ENCODE measurements at regions not wholly inside any gene's neighbourhood (a gene's known extent, or its start where the extent isn't known, plus 50 kb on each side); places are given as distances from the start of the nearest gene placed in this dataset.

DNA sequence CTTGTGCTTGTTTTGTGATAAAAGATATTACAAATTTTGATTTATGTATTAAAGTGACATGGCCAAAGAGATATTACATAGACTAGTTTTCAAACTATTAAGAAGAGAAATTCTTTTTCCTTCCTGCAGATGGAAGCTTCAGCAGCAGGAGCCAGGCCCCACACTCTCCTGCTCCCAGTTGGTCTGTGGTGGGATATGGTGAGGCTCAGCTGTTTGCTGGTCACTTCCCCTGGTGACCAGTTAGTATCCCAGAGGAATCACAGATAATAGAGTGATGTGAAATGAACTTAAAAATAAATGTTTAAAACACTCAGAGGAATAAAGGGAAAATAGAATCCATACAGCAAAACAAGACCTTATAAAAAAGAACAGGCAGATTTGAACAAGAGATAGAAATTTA, 154.7 kb downstream of the KTN1 start:
- DNase-seq (no peak), ATAC-seq (no peak)
- Mint-ChIP-seq H3K4me3 (no peak overlapping the region), H3K27ac (no peak overlapping the region), H3K4me1 (peaks cover 7% of the 10 kb centered on the region), H3K27me3 (peaks cover 5% of the 10 kb centered on the region), H3K36me3 (ENCODE audit: low read depth) (no peaks in the 10 kb centered on the region)
- no peaks in the 10 kb centered on the region for H3K9me3 ChIP-seq (ENCODE audit: control insufficient read depth, low read length, poor library complexity, severe bottlenecking)

DNA sequence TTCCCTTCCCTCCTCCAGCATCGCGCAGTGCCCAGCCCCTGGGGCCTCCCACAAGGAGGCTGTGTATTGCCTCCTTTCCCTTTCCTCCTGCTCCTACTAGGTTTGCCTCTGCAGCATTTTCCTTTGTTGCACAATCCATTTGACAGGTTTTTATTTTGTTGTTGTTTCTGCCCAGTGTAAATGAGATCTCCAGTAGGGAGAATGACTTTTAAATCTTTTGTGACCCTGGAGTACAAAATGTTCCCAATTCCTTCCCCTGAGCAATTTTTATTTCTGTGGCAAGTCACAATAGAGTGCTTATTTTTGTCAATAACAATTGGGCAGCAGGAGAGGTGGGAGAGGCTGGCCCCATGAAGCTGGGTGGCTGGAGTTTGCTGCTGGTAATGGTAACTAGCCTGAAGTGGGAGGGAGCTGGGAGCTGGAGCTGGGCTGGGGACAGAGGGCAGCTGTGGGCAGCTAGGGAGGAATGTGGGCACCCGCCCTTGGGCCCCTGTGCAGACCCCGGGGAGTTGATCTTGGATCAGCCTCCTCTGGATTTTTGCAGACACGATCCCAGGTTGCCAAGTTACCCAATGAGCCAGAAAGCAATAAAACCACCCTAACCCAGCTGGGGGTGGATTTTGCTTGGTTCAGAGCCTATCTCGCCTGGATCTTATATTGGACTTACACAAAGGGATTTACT, 160.1 kb downstream of the KTN1 start:
- Mint-ChIP-seq H3K4me1 (no peaks in the 10 kb centered on the region), H3K4me3 (peak overlapping the region; percentile 19), H3K36me3 (ENCODE audit: low read depth) (no peaks in the 10 kb centered on the region), H3K27me3 (no peaks in the 10 kb centered on the region), H3K27ac (no peak overlapping the region)
- H3K9me3 ChIP-seq (ENCODE audit: control insufficient read depth, low read length, poor library complexity, severe bottlenecking) = no peaks in the 10 kb centered on the region
- no peak for ATAC-seq
- no peak for DNase-seq

DNA sequence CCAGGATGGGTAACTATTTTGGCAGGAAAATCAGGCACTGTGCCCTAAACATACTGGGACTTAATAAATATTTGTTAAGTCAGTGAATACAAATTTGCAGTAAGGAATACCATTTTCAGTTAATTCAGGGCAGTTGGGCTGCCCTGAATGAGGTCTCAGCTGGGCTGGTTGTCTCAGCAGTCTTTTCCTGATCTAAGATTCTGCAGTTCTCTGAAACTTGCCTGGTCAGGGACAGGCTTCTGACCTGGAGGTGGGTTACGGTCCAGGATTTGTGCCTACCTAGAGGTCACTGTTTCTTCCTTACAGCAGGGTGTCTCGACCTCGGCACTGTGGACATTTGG, 160.6 kb downstream of the KTN1 start:
- H3K36me3 Mint-ChIP-seq (ENCODE audit: low read depth) = no peaks in the 10 kb centered on the region
- H3K27ac Mint-ChIP-seq = no peak overlapping the region
- no peaks in the 10 kb centered on the region for H3K9me3 ChIP-seq (ENCODE audit: control insufficient read depth, low read length, poor library complexity, severe bottlenecking)
- no peak overlapping the region for H3K4me3 Mint-ChIP-seq
- H3K27me3 Mint-ChIP-seq = no peaks in the 10 kb centered on the region
- ATAC-seq (no peak), DNase-seq (no peak)
- peaks cover under 1% of the 10 kb centered on the region for H3K4me1 Mint-ChIP-seq

DNA sequence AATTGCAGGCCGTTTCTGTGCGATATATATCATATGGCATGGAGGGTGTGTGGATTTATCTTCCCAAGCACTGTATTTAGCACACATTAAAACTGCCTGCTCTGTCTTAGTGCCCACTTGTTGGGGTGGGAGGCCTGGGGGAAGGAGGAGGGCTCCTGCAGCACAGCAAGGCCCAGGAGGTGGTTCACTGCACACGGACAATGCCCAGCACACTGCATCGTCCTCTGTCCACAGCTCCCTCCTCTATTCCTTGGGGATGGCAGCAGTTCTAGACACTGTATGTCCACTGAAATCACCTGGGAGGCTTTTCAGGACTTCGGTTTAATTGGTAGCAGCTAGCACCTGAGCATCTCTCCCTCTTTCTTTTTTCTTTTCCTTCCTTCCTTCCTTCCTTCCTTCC, 161.2 kb downstream of the KTN1 start:
- Mint-ChIP-seq H3K4me3 (no peak overlapping the region), H3K27me3 (no peaks in the 10 kb centered on the region), H3K36me3 (ENCODE audit: low read depth) (no peaks in the 10 kb centered on the region), H3K27ac (no peak overlapping the region), H3K4me1 (peaks cover 3% of the 10 kb centered on the region)
- ATAC-seq (no peak), DNase-seq (no peak)
- H3K9me3 ChIP-seq (ENCODE audit: control insufficient read depth, low read length, poor library complexity, severe bottlenecking) = no peaks in the 10 kb centered on the region

DNA sequence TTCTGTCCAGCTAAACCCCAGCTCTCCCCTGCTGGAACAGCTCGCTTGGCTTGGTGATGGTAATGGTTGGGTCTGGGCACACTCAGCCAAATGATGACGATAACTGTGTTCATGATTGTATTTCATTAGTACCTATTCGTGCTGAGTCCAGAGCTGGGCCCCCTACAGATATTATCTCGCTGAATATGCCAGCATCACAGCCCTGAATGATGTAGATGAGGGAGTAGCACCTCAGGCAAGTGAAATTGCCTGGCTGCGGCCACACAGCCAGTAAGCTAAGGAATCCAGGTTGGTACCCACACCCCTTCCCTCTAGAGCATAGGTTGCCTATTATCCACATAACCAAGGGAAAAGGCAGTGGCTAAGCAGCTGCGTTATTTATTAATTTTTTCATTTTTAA, 163.5 kb downstream of the KTN1 start:
- H3K4me1 Mint-ChIP-seq = peaks cover 3% of the 10 kb centered on the region
- DNase-seq (no peak), ATAC-seq (no peak)
- no peaks in the 10 kb centered on the region for H3K9me3 ChIP-seq (ENCODE audit: control insufficient read depth, low read length, poor library complexity, severe bottlenecking)
- H3K36me3 Mint-ChIP-seq (ENCODE audit: low read depth) = no peaks in the 10 kb centered on the region
- no peak overlapping the region for H3K27ac Mint-ChIP-seq
- H3K27me3 Mint-ChIP-seq = no peaks in the 10 kb centered on the region
- H3K4me3 Mint-ChIP-seq = no peak overlapping the region

DNA sequence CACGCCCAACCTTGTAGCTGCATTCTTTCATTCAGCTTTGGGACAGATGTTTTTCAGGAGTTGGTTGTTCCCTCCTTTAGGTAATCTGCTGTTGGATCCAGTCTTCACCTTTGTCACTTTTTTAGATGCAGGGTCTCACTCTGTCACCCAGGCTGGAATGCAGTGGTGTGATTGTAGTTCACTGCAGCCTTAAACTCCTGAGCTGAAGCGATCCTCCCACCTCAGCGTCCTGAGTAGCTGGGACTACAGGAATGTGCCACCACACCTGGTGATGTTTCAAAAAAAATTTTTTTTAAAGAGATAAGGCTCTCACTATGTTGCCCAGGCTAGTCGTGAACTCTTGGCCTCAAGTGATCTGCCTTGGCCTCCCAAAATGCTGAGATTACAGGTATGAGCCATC, 164.3 kb downstream of the KTN1 start:
- Mint-ChIP-seq H3K4me1 (peaks cover 3% of the 10 kb centered on the region), H3K27me3 (no peaks in the 10 kb centered on the region), H3K4me3 (no peak overlapping the region), H3K36me3 (ENCODE audit: low read depth) (no peaks in the 10 kb centered on the region), H3K27ac (no peak overlapping the region)
- no peaks in the 10 kb centered on the region for H3K9me3 ChIP-seq (ENCODE audit: control insufficient read depth, low read length, poor library complexity, severe bottlenecking)
- no peak for DNase-seq
- ATAC-seq = no peak

DNA sequence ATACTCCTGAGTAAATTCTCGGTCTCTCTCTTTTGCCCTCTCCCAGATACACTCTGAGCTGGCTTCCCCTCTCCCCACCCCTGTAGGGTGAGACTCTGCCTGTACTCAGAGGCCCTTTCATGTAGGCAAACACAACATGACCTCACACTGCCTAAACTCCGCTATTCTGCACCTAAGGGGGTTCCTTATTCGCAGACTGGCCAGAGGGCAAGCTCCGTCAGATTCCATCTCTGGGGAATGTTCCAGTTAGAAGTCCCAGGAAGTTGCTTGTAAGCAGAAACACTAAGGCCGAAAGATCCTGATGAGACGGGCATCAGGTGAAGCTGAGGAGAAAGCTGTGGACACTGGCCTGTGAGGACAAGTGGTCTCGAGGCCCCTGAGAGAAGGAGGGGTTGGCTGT, 165.9 kb downstream of the KTN1 start:
- no peak overlapping the region for H3K27ac Mint-ChIP-seq
- H3K36me3 Mint-ChIP-seq (ENCODE audit: low read depth) = no peaks in the 10 kb centered on the region
- no peaks in the 10 kb centered on the region for H3K27me3 Mint-ChIP-seq
- DNase-seq = no peak
- no peaks in the 10 kb centered on the region for H3K9me3 ChIP-seq (ENCODE audit: control insufficient read depth, low read length, poor library complexity, severe bottlenecking)
- no peak overlapping the region for H3K4me3 Mint-ChIP-seq
- peaks cover 3% of the 10 kb centered on the region for H3K4me1 Mint-ChIP-seq
- ATAC-seq = no peak

DNA sequence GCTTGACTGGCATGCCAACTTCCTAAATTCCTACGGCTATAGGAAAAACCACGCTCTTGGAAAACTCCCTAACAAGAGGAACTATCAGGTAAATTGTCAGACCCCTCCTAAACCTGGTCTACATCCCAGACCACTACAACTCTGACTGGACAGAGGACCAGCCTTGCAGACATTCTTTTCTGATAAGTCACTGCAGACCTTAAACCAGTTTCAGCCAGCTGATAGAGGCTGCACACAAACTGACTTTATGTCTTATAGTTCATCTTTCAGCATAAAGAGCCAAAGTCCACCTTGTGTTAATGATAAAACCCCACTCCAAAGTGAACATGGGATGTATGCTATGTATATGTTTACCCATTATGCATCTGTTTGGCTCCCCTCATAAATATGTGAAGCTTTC, 166.6 kb downstream of the KTN1 start:
- DNase-seq (no peak), ATAC-seq (no peak)
- Mint-ChIP-seq H3K27ac (no peak overlapping the region), H3K27me3 (no peaks in the 10 kb centered on the region), H3K4me1 (peaks cover 3% of the 10 kb centered on the region), H3K4me3 (no peak overlapping the region), H3K36me3 (ENCODE audit: low read depth) (no peaks in the 10 kb centered on the region)
- no peaks in the 10 kb centered on the region for H3K9me3 ChIP-seq (ENCODE audit: control insufficient read depth, low read length, poor library complexity, severe bottlenecking)

DNA sequence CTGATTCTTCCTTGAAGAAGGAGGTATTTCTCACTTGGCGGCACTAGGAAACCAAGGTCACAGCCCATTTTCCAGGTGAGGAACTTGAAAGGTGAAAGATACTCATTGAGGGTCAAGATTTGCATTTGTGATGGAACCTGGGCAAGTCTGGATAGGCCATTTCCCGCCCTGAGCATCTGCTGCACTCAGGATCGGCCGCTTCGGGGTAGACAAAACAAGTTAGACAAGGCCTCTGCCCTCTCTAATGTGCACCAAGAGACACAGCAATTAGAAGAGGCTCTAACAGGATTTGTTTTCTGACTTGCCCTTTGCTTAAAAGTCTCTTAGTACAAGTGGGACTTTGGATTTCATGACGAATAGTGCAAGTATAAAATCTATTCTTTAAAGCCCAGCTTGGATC, 167.2 kb downstream of the KTN1 start:
- H3K4me1 Mint-ChIP-seq = peaks cover 3% of the 10 kb centered on the region
- DNase-seq = no peak
- no peak overlapping the region for H3K27ac Mint-ChIP-seq
- H3K4me3 Mint-ChIP-seq = no peak overlapping the region
- H3K27me3 Mint-ChIP-seq = no peaks in the 10 kb centered on the region
- no peaks in the 10 kb centered on the region for H3K9me3 ChIP-seq (ENCODE audit: control insufficient read depth, low read length, poor library complexity, severe bottlenecking)
- ATAC-seq = no peak
- no peaks in the 10 kb centered on the region for H3K36me3 Mint-ChIP-seq (ENCODE audit: low read depth)

DNA sequence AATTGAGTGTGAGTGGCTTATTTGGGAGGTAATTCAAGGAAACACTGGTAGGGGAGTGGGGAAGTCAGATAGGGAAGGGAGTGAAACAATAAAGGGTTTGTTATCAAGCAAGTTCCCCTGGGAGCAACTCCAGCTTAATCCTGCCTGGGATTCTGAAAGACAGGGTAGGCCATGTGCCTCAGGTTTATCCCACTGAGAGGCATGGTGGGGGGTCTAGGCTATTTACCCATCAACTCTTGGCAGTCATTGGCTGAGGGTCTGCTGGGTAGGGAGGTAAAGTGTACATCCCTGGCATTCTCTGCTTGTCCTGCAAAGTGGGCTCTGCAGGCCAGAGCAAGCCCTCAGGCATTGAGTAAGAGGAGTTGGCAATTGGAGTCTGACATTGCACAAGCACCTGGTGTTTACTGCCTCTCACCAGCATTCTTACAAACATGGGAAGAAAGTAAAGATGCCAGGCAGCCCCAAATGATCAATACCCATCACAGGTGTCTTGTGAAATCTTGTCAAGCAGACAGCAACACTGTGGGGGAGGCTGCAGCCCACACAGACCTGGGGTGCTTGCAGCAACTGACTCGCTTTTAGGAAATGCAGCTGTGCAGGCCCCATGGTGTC, 169.3 kb downstream of the KTN1 start:
- no peaks in the 10 kb centered on the region for H3K27me3 Mint-ChIP-seq
- no peaks in the 10 kb centered on the region for H3K36me3 Mint-ChIP-seq (ENCODE audit: low read depth)
- peaks cover 3% of the 10 kb centered on the region for H3K4me1 Mint-ChIP-seq
- no peak overlapping the region for H3K4me3 Mint-ChIP-seq
- DNase-seq (no peak), ATAC-seq (no peak)
- peaks cover under 1% of the 10 kb centered on the region for H3K9me3 ChIP-seq (ENCODE audit: control insufficient read depth, low read length, poor library complexity, severe bottlenecking)
- H3K27ac Mint-ChIP-seq = no peak overlapping the region

DNA sequence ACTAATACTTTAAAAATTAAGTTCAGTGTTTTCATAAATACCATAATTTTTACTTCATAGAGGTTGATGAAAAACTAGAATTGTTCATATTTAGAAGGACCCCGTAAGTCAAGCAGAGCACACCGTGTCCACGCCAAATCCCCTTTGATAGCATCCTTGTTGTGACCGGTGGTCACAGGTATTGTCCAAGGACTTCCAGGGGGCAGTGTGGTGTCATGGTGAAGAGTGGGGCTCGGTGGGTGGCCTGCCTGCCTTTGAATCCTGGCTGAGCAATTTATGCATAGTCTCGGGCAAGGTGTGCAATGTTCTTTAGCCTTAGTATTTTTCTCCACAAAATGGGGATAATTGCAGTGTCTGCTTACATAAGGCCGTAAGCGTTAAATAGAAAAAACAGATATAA, 169.9 kb downstream of the KTN1 start:
- H3K27me3 Mint-ChIP-seq = no peaks in the 10 kb centered on the region
- H3K27ac Mint-ChIP-seq = no peak overlapping the region
- H3K4me1 Mint-ChIP-seq = peaks cover 3% of the 10 kb centered on the region
- no peak for ATAC-seq
- H3K36me3 Mint-ChIP-seq (ENCODE audit: low read depth) = no peaks in the 10 kb centered on the region
- no peak overlapping the region for H3K4me3 Mint-ChIP-seq
- H3K9me3 ChIP-seq (ENCODE audit: control insufficient read depth, low read length, poor library complexity, severe bottlenecking) = peaks cover 2% of the 10 kb centered on the region
- DNase-seq = no peak

DNA sequence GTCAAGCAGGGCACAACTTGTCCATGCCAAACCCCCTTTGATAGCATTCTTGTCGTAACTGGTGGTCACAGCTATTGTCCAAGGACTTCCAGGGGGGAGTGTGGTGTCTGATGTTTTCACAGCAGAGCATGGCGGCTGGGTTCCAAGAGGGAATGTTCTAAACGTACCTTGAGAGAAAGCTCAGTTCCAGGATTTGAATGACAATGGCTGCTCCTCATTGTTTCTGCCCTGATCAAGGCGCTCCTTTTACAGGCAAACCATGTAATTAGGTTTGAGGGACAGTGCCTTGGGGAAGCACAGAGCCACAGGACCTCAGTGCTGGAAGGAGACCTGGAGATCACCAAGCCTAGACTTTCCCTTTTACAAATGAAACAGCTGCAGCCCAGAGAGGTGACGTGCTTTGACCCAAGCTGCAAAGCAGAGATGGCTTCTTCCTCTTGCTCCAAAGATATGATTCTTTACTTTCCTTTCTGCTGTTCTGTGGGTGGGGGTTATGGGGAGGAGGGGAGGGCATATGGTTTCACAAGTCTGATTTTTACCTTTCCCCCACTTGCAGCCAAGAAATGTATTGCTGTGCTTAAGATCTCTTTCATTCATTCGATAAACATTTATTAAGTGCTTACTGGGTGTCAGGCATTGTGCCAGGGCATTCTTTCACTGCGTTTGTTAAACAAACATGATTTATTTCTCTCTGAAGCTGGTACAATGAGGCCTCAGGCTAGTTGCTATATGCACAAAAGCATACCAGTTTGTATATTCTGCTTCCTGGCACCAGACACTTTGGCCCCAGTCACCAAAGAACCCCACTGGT, 172.8 kb downstream of the KTN1 start:
- no peak for ATAC-seq
- peaks cover 2% of the 10 kb centered on the region for H3K9me3 ChIP-seq (ENCODE audit: control insufficient read depth, low read length, poor library complexity, severe bottlenecking)
- no peak for DNase-seq
- Mint-ChIP-seq H3K27me3 (peaks cover 2% of the 10 kb centered on the region), H3K4me3 (no peak overlapping the region), H3K4me1 (no peaks in the 10 kb centered on the region), H3K27ac (no peak overlapping the region), H3K36me3 (ENCODE audit: low read depth) (no peaks in the 10 kb centered on the region)

DNA sequence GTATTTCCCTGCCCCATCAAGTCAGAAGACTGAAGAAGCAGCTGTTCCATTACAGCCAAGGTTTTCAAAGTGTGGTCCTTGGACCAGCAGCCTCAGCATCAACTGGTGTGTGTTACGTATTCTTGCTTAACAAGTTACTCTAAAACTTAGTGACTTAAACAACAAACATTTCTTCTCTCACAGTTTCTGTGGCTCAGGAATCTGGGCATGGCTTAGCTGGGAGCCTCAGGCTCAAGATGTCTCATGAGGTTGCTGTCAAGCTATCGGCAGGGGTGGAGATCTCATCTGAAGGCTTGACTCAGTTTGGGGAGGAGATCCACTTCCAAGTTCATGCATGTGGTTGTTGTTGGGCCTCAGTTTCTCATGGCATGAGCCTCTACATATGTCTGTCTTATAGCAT, 174.5 kb downstream of the KTN1 start:
- no peaks in the 10 kb centered on the region for H3K4me1 Mint-ChIP-seq
- no peak for ATAC-seq
- no peak for DNase-seq
- peaks cover 2% of the 10 kb centered on the region for H3K36me3 Mint-ChIP-seq (ENCODE audit: low read depth)
- no peak overlapping the region for H3K27ac Mint-ChIP-seq
- H3K9me3 ChIP-seq (ENCODE audit: control insufficient read depth, low read length, poor library complexity, severe bottlenecking) = peaks cover 2% of the 10 kb centered on the region
- no peak overlapping the region for H3K4me3 Mint-ChIP-seq
- H3K27me3 Mint-ChIP-seq = peaks cover 4% of the 10 kb centered on the region

DNA sequence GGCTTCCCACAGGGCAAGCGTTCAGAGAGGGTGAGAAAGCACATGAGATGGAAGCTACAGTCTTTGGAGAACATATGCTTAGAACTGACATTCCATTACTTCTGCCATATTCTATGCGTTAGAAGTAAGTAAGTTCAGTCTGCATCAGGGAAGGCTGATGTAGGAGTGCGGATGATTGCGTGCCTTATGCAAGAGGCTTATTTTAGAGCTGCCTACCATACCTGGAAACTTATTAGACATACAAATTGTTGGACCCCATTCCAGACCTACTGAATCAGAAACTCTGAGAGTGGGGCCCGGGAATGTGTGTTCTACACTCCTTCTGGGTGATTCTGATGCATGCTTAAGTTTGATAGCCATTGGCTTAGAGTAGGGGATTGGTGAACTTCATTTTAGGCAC, 174.9 kb downstream of the KTN1 start:
- Mint-ChIP-seq H3K4me1 (no peaks in the 10 kb centered on the region), H3K27me3 (peaks cover 4% of the 10 kb centered on the region), H3K36me3 (ENCODE audit: low read depth) (peaks cover 2% of the 10 kb centered on the region), H3K27ac (no peak overlapping the region), H3K4me3 (no peak overlapping the region)
- DNase-seq (no peak), ATAC-seq (no peak)
- H3K9me3 ChIP-seq (ENCODE audit: control insufficient read depth, low read length, poor library complexity, severe bottlenecking) = peaks cover 2% of the 10 kb centered on the region
